HCT116 (cell line): ENCODE measurements at regions not wholly inside any gene's neighbourhood (a gene's known extent, or its start where the extent isn't known, plus 50 kb on each side); places are given as distances from the start of the nearest gene placed in this dataset.

Source experiments
- ATAC-seq: fragments of 200-7000 bp; cut with Tn5 transposase; 2 replicates; pipeline ENCODE4 v1.9.1; 2020; ENCODE audit warnings: mild to moderate bottlenecking, moderate library complexity
- BruUV-seq: library from RNA; stranded (reverse); fragments of 400-500 nt; replicated peaks from 2 replicates; lab custom pipeline; 2021; lab: Mats Ljungman, UMichigan
- CTCF ChIA-PET: fragments of 300-600 bp; sonication (Branson Sonifier 250); formaldehyde crosslinking; loops from one replicate; lab custom pipeline; 2021; ENCODE audit warnings: antibody characterized with exemption; lab: Charles Lee
- POLR2A ChIA-PET: fragments of 300-600, 350-600 bp; sonication (Branson Sonifier 250); formaldehyde crosslinking; loops from one replicate; lab custom pipeline; 2021; ENCODE audit warnings: antibody characterized with exemption; lab: Charles Lee
- RAD21 ChIA-PET, 2 experiments: fragments of 300-600 bp; sonication (Branson Sonifier 250); formaldehyde crosslinking; loops; one replicate each; lab custom pipeline; 2023; ENCODE audit warnings: low total read pairs in 2 of 2; ENCODE audit not compliant: uncharacterized antibody in 2 of 2, unreplicated experiment in 2 of 2, low non-redundant PET in 1 of 2; lab: Charles Lee
- DNase-seq: peaks from one replicate; pipeline ENCODE4 v3.0.0-alpha.2; 2010; ENCODE audit warnings: low read depth, low spot score
- H2AFZ ChIP-seq: fragments of 200-600 bp; shearing (Covaris generic), sonication (generic); 2 replicates; pipeline ENCODE4 v1.6.1; 2017; ENCODE audit warnings: low read depth, mixed run types, mixed read lengths, antibody characterized with exemption, low read length; ENCODE audit not compliant: poor library complexity, severe bottlenecking
- H3K27ac ChIP-seq: 2 replicates; pipeline ENCODE4 v1.5.1; 2012; ENCODE audit warnings: low read depth, low read length
- H3K27me3 ChIP-seq: fragments of 200-600 bp; sonication (generic); 2 replicates; pipeline ENCODE4 v1.6.1; 2016; ENCODE audit warnings: mixed run types, low read length, mixed read lengths; ENCODE audit not compliant: insufficient read depth
- H3K36me3 ChIP-seq, 2 experiments: fragments of 200-500 bp in 1 of 2; fragments of 200-600 bp in 1 of 2; sonication (Bioruptor generic) in 1 of 2; sonication (generic) in 1 of 2; 2 replicates each; pipeline versions ENCODE4 v1.5.1 to v1.6.1; 2014 to 2016; ENCODE audit warnings: low read length in 2 of 2, inconsistent platforms in 1 of 2, mixed read lengths in 1 of 2, mixed run types in 1 of 2; ENCODE audit not compliant: insufficient read depth in 2 of 2, control insufficient read depth in 1 of 2
- H3K4me1 ChIP-seq, 2 experiments: fragments of 200-600 bp in 1 of 2; sonication (generic) in 1 of 2; 2 replicates each; pipeline versions ENCODE4 v1.5.1 to v1.6.1; 2012 to 2017; ENCODE audit warnings: low read length in 2 of 2, inconsistent platforms in 1 of 2, mild to moderate bottlenecking in 1 of 2, mixed read lengths in 1 of 2, mixed run types in 1 of 2, moderate library complexity in 1 of 2; ENCODE audit not compliant: insufficient read depth in 2 of 2, control insufficient read depth in 1 of 2
- H3K4me2 ChIP-seq: fragments of 200-600 bp; sonication (generic); 2 replicates; pipeline ENCODE4 v1.6.1; 2017; ENCODE audit warnings: mixed run types, low read length, mixed read lengths
- H3K4me3 ChIP-seq, 2 experiments: fragments of 200-600 bp in 1 of 2; sonication (generic) in 1 of 2; replicated peaks in 1 of 2; 2 replicates each; pipeline ENCODE4 v1.5.1; 2011 to 2016; ENCODE audit warnings: low read length in 2 of 2, control low read depth in 1 of 2, low read depth in 1 of 2, mild to moderate bottlenecking in 1 of 2, mixed read lengths in 1 of 2, mixed run types in 1 of 2
- H3K79me2 ChIP-seq: fragments of 200-600 bp; sonication (generic); 2 replicates; pipeline ENCODE4 v1.6.1; 2017; ENCODE audit warnings: mild to moderate bottlenecking, mixed run types, low read length, moderate library complexity, mixed read lengths; ENCODE audit not compliant: insufficient read depth
- H3K9ac ChIP-seq: fragments of 200-600 bp; sonication (generic); 2 replicates; pipeline ENCODE4 v1.6.1; 2016; ENCODE audit warnings: low read length, mixed read lengths
- H3K9me2 ChIP-seq: fragments of 200-600 bp; sonication (generic), shearing (Covaris generic); 2 replicates; pipeline ENCODE4 v1.6.1; 2017; ENCODE audit warnings: mixed run types, mild to moderate bottlenecking, moderate library complexity; ENCODE audit not compliant: insufficient read depth
- H3K9me3 ChIP-seq, 2 experiments: fragments of 200-500 bp in 1 of 2; fragments of 200-600 bp in 1 of 2; sonication (Bioruptor generic) in 1 of 2; sonication (generic) in 1 of 2; 2 replicates each; pipeline ENCODE4 v1.6.1; 2014 to 2017; ENCODE audit warnings: low read length in 2 of 2, mixed read lengths in 2 of 2, inconsistent platforms in 1 of 2, low read depth in 1 of 2, mild to moderate bottlenecking in 1 of 2, mixed run types in 1 of 2, moderate library complexity in 1 of 2; ENCODE audit not compliant: control insufficient read depth in 1 of 2, insufficient read depth in 1 of 2
- H4K20me1 ChIP-seq: fragments of 200-600 bp; sonication (generic), shearing (Covaris generic); 2 replicates; pipeline ENCODE4 v1.6.1; 2017; ENCODE audit warnings: mixed run types, mild to moderate bottlenecking, moderate library complexity; ENCODE audit not compliant: insufficient read depth
- EGR1 ChIP-seq: IDR thresholded peaks from 2 replicates; pipeline ENCODE4 v1.6.1; 2012; ENCODE audit warnings: low read depth
- EZH2phosphoT487 ChIP-seq: fragments of 200-600 bp; IDR thresholded peaks from 2 replicates; pipeline ENCODE4 v1.6.1; 2018; ENCODE audit warnings: antibody characterized with exemption, borderline replicate concordance
- FOSL1 ChIP-seq: IDR thresholded peaks from 2 replicates; pipeline ENCODE4 v1.6.1; 2012; ENCODE audit warnings: low read depth
- RAD21 ChIP-seq: IDR thresholded peaks from 2 replicates; pipeline ENCODE4 v1.6.1; 2012; ENCODE audit warnings: low read depth, mild to moderate bottlenecking
- SIN3A ChIP-seq: IDR thresholded peaks from 2 replicates; pipeline ENCODE4 v1.6.1; 2012; ENCODE audit warnings: low read depth
- SP1 ChIP-seq: IDR thresholded peaks from 2 replicates; pipeline ENCODE4 v1.6.1; 2012; ENCODE audit warnings: low read depth
- SRF ChIP-seq: IDR thresholded peaks from 2 replicates; pipeline ENCODE4 v1.6.1; 2012; ENCODE audit warnings: low read depth
- intact Hi-C: fragments of 100-400 bp; cut with micrococcal nuclease; formaldehyde crosslinking; loops from 2 replicates; pipeline ENCODE4 v1.10.0; 2022
- TF ChIP-seq, protein P1 (sequence below): IDR thresholded peaks from 2 replicates; pipeline ENCODE4 v1.6.1; 2012

DNA sequence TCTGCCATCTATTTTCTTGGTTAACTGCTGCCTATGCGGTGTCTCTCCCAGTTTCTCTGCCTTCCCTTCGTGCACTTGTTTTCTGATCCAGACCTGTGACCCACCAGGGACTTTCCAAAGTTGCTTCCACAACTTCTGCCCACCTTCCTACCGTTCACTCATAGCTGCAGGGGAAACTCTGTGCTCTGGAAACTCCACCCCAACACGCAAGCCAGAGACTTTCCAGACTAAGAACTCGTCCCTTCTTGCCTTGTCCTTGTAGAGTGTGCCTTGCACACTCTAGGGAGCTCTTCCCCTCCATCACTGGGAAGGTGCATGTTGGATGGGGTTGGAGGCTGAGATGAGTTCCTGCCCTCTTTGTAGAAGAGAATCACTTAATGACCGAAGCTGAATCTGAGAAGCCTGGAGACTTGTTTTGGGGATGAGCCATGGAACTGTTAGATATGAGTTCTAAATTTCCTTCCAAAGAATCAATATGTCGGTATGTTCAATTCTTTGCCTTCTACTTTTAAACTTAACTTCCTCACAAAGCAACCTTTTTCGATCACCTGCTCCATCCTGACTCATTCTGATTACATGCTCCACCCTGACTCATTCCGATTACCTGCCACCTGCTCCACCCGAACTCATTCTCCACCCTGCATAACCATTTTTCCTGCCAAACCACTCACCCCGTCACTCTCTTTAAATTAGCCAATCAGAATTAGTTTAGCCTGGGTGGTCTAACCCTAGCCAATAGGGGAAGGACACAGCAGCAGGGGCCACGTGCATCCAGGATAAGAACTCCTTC, 82.1 kb upstream of the CAPRIN2 start:
- Histone ChIP-seq H2AFZ (no peak overlapping the region), H3K27ac (no peak overlapping the region), H3K9me3 (no peaks in the 10 kb centered on the region), H3K4me3 (no peak overlapping the region), H3K4me2 (peak overlapping the region; percentile 19), H3K36me3 (no peaks in the 10 kb centered on the region), H4K20me1 (no peaks in the 10 kb centered on the region), H3K9ac (no peak overlapping the region), H3K9me2 (no peaks in the 10 kb centered on the region), H3K27me3 (no peaks in the 10 kb centered on the region), H3K4me1 (peaks cover 0 to 11% of the 10 kb centered on the region in 2 experiments; a peak in 2 of 4 replicates), H3K79me2 (no peaks in the 10 kb centered on the region)
- ChIA-PET POLR2A (no interaction called here), CTCF (no interaction called here), RAD21 (no interaction called here)
- TF ChIP-seq FOSL1 = peak; percentile 25; the same call in 1 of the 2 replicates
- TF ChIP-seq RAD21 = no peak
- intact Hi-C loops = no loop called here
- ATAC-seq = peak; percentile 32
- BruUV-seq = no TSS peak
- DNase-seq = no peak

DNA sequence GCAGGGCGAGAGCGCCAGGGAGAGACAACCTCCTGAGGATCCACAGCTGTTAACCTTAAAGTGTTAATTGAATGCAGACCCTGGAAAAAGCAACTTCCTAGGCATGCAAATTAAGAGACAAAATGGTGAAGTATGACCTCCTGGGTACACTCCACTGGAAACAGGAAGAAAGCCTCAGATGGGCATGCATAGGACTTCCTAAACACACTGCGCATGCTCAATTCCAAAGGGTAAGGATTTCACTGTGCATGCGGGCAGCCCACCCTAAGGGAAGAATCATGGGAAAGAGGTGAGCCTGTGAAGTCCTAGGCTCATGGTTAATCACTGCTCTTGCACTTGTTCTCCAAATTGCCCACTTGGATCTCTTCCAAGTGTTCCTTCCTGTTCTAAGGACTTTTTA, 80.5 kb upstream of the CAPRIN2 start:
- TF ChIP-seq EGR1 (no peak), SP1 (no peak), EZH2phosphoT487 (no peak), SRF (no peak), SIN3A (no peak)
- TF ChIP-seq, protein P1, sequence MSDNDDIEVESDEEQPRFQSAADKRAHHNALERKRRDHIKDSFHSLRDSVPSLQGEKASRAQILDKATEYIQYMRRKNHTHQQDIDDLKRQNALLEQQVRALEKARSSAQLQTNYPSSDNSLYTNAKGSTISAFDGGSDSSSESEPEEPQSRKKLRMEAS = no peak
- Histone ChIP-seq H3K27ac (no peak overlapping the region), H4K20me1 (no peaks in the 10 kb centered on the region), H3K9me2 (no peaks in the 10 kb centered on the region), H3K36me3 (no peaks in the 10 kb centered on the region), H3K9ac (no peak overlapping the region), H3K27me3 (no peaks in the 10 kb centered on the region), H3K4me1 (peaks cover 0 to 11% of the 10 kb centered on the region in 2 experiments; a peak in 2 of 4 replicates), H2AFZ (no peak overlapping the region), H3K9me3 (no peaks in the 10 kb centered on the region), H3K79me2 (no peaks in the 10 kb centered on the region), H3K4me2 (no peak overlapping the region), H3K4me3 (no peak overlapping the region)
- CTCF ChIA-PET = no interaction called here
- POLR2A ChIA-PET = no interaction called here
- RAD21 ChIA-PET = no interaction called here
- DNase-seq (no peak), ATAC-seq (no peak)
- no TSS peak for BruUV-seq
- intact Hi-C loops = no loop called here
